GM23338 (cell line): ENCODE measurements at regions not wholly inside any gene's neighbourhood (a gene's known extent, or its start where the extent isn't known, plus 50 kb on each side); places are given as distances from the start of the nearest gene placed in this dataset.

Experiments used
- ATAC-seq: fragments of 200-7000 bp; cut with Tn5 transposase; 3 replicates; pipeline ENCODE4 v1.9.1; 2020
- DNase-seq: peaks from one replicate; pipeline ENCODE4 v3.0.0-alpha.2; 2015; ENCODE audit warnings: low spot score
- H2AFZ ChIP-seq: fragments of 200-600 bp; sonication (generic); 2 replicates; pipeline ENCODE4 v1.8.0; 2016; ENCODE audit warnings: antibody characterized with exemption, mild to moderate bottlenecking, moderate library complexity
- H3F3A ChIP-seq: fragments of 200-600 bp; sonication (generic); replicated peaks from 2 replicates; pipeline ENCODE4 v1.8.0; 2017; ENCODE audit warnings: antibody characterized with exemption, mixed run types, low read depth
- H3K27ac ChIP-seq: fragments of 200-600 bp; sonication (generic); 2 replicates; pipeline ENCODE4 v1.6.1; 2016; ENCODE audit warnings: low read depth
- H3K27me3 ChIP-seq: fragments of 200-600 bp; sonication (generic); 2 replicates; pipeline ENCODE4 v1.8.0; 2016; ENCODE audit warnings: mild to moderate bottlenecking, mixed run types, moderate library complexity; ENCODE audit not compliant: insufficient read depth
- H3K36me3 ChIP-seq: fragments of 200-600 bp; sonication (generic); 2 replicates; pipeline ENCODE4 v1.8.0; 2016; ENCODE audit warnings: mild to moderate bottlenecking; ENCODE audit not compliant: insufficient read depth
- H3K4me1 ChIP-seq: fragments of 200-600 bp; sonication (generic); 2 replicates; pipeline ENCODE4 v1.8.0; 2016; ENCODE audit warnings: mild to moderate bottlenecking, moderate library complexity; ENCODE audit not compliant: insufficient read depth
- H3K4me2 ChIP-seq: fragments of 200-600 bp; sonication (generic); 2 replicates; pipeline ENCODE4 v1.7.1; 2017; ENCODE audit warnings: mixed run types
- H3K4me3 ChIP-seq: fragments of 200-600 bp; sonication (generic); 2 replicates; pipeline ENCODE4 v1.6.1; 2016; ENCODE audit warnings: mixed run types
- H3K79me2 ChIP-seq: fragments of 200-600 bp; sonication (generic); replicated peaks from 2 replicates; pipeline ENCODE4 v1.8.0; 2017; ENCODE audit warnings: mild to moderate bottlenecking; ENCODE audit not compliant: insufficient read depth
- H3K9me2 ChIP-seq: fragments of 200-600 bp; sonication (generic); 2 replicates; pipeline ENCODE4 v1.8.0; 2017; ENCODE audit not compliant: insufficient read depth
- H4K20me1 ChIP-seq: fragments of 200-600 bp; sonication (generic); replicated peaks from 2 replicates; pipeline ENCODE4 v1.8.0; 2017; ENCODE audit warnings: mild to moderate bottlenecking; ENCODE audit not compliant: insufficient read depth
- H3K27ac Mint-ChIP-seq: 2 replicates; pipeline ENCODE4 v1.8.0; 2020; ENCODE audit warnings: inconsistent platforms, mild to moderate bottlenecking, moderate library complexity, mixed read lengths
- H3K27me3 Mint-ChIP-seq: 3 replicates; pipeline ENCODE4 v1.8.0; 2022; ENCODE audit warnings: low read depth, mild to moderate bottlenecking, moderate library complexity, mixed read lengths, inconsistent platforms; ENCODE audit not compliant: insufficient read depth, poor library complexity
- H3K36me3 Mint-ChIP-seq: 3 replicates; pipeline ENCODE4 v1.8.0; 2021; ENCODE audit warnings: low read depth, mild to moderate bottlenecking, inconsistent platforms, moderate library complexity, mixed read lengths
- H3K4me1 Mint-ChIP-seq: 3 replicates; pipeline ENCODE4 v1.8.0; 2020; ENCODE audit warnings: mild to moderate bottlenecking, inconsistent platforms, mixed read lengths
- H3K4me3 Mint-ChIP-seq: 3 replicates; pipeline ENCODE4 v1.8.0; 2021; ENCODE audit warnings: moderate library complexity, mild to moderate bottlenecking, inconsistent platforms, mixed read lengths
- H3K9me3 Mint-ChIP-seq: 3 replicates; pipeline ENCODE4 v1.8.0; 2020; ENCODE audit warnings: moderate library complexity, mild to moderate bottlenecking, inconsistent platforms, mixed read lengths
- CREB1 ChIP-seq: fragments of 250-450 bp; sonication (Bioruptor Pico); IDR thresholded peaks from 2 replicates; pipeline ENCODE4 v1.5.0; 2020; ENCODE audit warnings: low read depth, mild to moderate bottlenecking, moderate library complexity
- ETS1 ChIP-seq: IDR thresholded peaks from 2 replicates; pipeline ENCODE4 v1.6.1; 2016; ENCODE audit warnings: antibody characterized with exemption
- JUNB ChIP-seq: IDR thresholded peaks from one replicate; pipeline ENCODE4 v1.6.1; 2016; ENCODE audit warnings: antibody characterized with exemption; ENCODE audit not compliant: unreplicated experiment
- NANOG ChIP-seq: IDR thresholded peaks from 2 replicates; pipeline ENCODE4 v1.6.1; 2016; ENCODE audit warnings: antibody characterized with exemption, borderline replicate concordance
- POLR2AphosphoS5 ChIP-seq: IDR thresholded peaks from 2 replicates; pipeline ENCODE4 v1.6.1; 2016; ENCODE audit warnings: antibody characterized with exemption, low read depth
- REST ChIP-seq: IDR thresholded peaks from one replicate; pipeline ENCODE4 v1.6.1; 2018; ENCODE audit warnings: antibody characterized with exemption; ENCODE audit not compliant: unreplicated experiment
- STAT1 ChIP-seq: IDR thresholded peaks from one replicate; pipeline ENCODE4 v1.6.1; 2016; ENCODE audit warnings: antibody characterized with exemption; ENCODE audit not compliant: unreplicated experiment
- ZNF114 ChIP-seq: fragments of 250-450 bp; sonication (Bioruptor Pico); IDR thresholded peaks from 2 replicates; pipeline ENCODE4 v1.5.0; 2020; ENCODE audit warnings: mild to moderate bottlenecking, moderate library complexity
- TF ChIP-seq, protein P1 (sequence below): fragments of 250-450 bp; sonication (Bioruptor Pico); IDR thresholded peaks from 2 replicates; pipeline ENCODE4 v1.5.0; 2020; ENCODE audit warnings: mild to moderate bottlenecking, moderate library complexity

DNA sequence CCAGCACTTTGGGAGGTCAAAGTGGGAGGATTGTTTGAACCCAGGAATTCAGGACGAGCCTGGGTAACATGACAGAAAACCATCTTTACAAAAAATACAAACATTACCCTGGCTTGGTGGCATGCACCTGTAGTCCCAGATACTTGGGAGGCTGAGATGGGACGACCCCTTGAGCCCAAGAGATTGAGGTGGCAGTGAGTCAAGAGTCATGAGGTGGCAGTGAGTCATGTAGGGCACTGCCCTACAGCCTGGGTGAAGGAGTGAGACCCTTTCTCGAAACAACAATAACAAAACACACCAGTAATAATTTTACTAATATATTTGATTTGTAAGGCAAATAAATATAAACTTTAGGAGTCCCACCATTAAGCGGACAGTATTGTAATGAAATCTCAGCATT lies 1906.2 kb downstream of the NCAM2 start:
- Mint-ChIP-seq H3K27me3 (no peaks in the 10 kb centered on the region), H3K9me3 (peaks cover 3% of the 10 kb centered on the region; the same call in 1 of the 3 replicates), H3K27ac (no peak overlapping the region), H3K4me1 (no peaks in the 10 kb centered on the region), H3K36me3 (no peaks in the 10 kb centered on the region), H3K4me3 (no peak overlapping the region)
- H3K9me2 ChIP-seq = no peaks in the 10 kb centered on the region
- TF ChIP-seq NANOG = no peak
- no peak for TF ChIP-seq ZNF114 (CRISPR knock-in tag)
- no peak for TF ChIP-seq POLR2AphosphoS5
- TF ChIP-seq ETS1 = no peak
- TF ChIP-seq, protein P1, sequence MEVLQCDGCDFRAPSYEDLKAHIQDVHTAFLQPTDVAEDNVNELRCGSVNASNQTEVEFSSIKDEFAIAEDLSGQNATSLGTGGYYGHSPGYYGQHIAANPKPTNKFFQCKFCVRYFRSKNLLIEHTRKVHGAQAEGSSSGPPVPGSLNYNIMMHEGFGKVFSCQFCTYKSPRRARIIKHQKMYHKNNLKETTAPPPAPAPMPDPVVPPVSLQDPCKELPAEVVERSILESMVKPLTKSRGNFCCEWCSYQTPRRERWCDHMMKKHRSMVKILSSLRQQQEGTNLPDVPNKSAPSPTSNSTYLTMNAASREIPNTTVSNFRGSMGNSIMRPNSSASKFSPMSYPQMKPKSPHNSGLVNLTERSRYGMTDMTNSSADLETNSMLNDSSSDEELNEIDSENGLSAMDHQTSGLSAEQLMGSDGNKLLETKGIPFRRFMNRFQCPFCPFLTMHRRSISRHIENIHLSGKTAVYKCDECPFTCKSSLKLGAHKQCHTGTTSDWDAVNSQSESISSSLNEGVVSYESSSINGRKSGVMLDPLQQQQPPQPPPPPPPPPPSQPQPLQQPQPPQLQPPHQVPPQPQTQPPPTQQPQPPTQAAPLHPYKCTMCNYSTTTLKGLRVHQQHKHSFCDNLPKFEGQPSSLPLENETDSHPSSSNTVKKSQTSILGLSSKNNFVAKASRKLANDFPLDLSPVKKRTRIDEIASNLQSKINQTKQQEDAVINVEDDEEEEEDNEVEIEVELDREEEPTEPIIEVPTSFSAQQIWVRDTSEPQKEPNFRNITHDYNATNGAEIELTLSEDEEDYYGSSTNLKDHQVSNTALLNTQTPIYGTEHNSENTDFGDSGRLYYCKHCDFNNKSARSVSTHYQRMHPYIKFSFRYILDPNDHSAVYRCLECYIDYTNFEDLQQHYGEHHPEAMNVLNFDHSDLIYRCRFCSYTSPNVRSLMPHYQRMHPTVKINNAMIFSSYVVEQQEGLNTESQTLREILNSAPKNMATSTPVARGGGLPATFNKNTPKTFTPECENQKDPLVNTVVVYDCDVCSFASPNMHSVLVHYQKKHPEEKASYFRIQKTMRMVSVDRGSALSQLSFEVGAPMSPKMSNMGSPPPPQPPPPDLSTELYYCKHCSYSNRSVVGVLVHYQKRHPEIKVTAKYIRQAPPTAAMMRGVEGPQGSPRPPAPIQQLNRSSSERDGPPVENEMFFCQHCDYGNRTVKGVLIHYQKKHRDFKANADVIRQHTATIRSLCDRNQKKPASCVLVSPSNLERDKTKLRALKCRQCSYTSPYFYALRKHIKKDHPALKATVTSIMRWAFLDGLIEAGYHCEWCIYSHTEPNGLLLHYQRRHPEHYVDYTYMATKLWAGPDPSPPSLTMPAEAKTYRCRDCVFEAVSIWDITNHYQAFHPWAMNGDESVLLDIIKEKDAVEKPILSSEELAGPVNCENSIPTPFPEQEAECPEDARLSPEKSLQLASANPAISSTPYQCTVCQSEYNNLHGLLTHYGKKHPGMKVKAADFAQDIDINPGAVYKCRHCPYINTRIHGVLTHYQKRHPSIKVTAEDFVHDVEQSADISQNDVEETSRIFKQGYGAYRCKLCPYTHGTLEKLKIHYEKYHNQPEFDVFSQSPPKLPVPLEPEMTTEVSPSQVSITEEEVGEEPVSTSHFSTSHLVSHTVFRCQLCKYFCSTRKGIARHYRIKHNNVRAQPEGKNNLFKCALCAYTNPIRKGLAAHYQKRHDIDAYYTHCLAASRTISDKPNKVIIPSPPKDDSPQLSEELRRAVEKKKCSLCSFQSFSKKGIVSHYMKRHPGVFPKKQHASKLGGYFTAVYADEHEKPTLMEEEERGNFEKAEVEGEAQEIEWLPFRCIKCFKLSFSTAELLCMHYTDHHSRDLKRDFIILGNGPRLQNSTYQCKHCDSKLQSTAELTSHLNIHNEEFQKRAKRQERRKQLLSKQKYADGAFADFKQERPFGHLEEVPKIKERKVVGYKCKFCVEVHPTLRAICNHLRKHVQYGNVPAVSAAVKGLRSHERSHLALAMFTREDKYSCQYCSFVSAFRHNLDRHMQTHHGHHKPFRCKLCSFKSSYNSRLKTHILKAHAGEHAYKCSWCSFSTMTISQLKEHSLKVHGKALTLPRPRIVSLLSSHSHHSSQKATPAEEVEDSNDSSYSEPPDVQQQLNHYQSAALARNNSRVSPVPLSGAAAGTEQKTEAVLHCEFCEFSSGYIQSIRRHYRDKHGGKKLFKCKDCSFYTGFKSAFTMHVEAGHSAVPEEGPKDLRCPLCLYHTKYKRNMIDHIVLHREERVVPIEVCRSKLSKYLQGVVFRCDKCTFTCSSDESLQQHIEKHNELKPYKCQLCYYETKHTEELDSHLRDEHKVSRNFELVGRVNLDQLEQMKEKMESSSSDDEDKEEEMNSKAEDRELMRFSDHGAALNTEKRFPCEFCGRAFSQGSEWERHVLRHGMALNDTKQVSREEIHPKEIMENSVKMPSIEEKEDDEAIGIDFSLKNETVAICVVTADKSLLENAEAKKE = no peak
- TF ChIP-seq CREB1 (CRISPR knock-in tag) = no peak
- TF ChIP-seq JUNB = no peak
- TF ChIP-seq STAT1 = no peak
- no peak for TF ChIP-seq REST
- no peaks in the 10 kb centered on the region for H3K36me3 ChIP-seq
- no peak overlapping the region for H3K4me2 ChIP-seq
- no peaks in the 10 kb centered on the region for H3K4me1 ChIP-seq
- no peak overlapping the region for H2AFZ ChIP-seq
- no peaks in the 10 kb centered on the region for H4K20me1 ChIP-seq
- H3K79me2 ChIP-seq = no peaks in the 10 kb centered on the region
- H3K27ac ChIP-seq = no peak overlapping the region
- H3F3A ChIP-seq = no peaks in the 10 kb centered on the region
- no peak for DNase-seq
- no peak for ATAC-seq
- H3K4me3 ChIP-seq = no peak overlapping the region
- H3K27me3 ChIP-seq = no peaks in the 10 kb centered on the region
